ENCODE measurements at regions not wholly inside any gene's neighbourhood (a gene's known extent, or its start where the extent isn't known, plus 50 kb on each side); places are given as distances from the start of the nearest gene placed in this dataset.

DNA sequence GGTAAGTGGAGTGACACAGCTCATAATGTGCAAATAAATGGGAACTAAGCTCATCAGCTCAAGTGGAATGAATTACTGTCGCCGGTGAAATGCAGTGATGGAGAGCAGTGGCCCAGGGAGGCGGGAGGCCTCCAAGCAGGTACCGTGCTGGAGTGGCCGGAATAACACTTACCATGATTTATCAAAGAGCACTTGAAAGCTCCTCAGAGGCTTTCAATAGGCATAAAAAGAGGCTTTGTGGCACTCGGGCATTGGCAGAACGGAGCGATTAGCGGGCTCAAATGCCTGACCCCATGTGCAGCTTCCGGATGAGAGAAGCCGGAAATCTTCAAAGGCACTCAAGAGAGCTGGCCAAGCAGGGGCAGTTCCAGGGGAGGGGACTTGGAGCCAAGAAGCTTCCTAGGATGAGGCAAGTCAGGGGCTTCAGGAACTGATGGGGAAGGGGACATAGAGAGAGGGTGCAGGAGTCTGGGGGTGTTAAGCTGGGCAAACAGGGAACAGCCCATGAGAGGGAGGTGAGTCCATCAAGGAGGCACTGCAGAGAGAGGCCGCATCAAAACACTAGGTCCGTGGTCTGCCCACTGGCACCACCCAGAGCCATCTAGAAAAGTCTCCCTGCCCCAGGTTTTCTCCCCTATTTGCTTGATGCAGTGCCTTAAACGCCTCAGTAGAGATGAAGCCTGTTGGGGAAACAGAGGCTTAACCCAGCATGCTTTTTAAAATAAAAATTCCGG is 144.0 kb upstream of the IRX6 start:
- no peak for DNase-seq

DNA sequence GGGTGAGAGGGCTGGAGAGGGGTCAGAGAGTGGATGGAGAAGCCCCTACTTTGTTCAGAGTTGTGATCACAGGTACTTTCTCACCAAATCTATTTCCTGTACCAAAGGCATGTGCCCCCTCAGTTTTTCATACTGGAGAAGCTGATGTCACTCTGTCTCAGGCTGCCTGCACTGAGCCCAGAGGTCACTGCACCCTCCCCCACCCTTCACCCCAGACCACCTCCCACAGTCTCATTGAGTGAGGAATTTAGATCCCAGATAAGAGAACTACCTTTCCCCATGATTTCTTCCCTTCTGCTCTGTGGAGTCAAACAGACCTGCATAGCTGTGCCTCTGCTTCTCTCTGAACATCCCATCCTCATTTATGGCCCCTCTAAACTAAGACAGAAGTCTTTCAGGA is 140.0 kb upstream of the IRX6 start:
- no peak for DNase-seq

DNA sequence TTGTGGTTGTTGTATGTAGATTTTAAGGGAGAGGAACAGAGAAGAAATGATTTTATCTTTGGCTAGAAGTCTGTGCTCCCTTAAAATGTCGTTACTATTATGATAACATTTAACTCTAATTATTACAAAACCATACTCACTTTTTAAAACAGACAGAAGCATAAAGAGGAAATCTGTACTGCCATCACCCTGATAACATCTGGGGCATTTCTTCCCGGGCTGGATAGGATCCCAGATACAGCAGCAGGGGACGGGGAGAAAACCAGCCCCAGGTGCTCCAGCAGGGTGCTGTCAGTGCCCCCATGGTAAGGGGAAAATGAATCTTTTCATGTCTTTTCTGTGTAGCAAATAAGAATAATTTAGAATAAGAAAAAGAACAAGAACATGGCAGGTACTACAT is 139.4 kb upstream of the IRX6 start:
- DNase-seq = no peak

DNA sequence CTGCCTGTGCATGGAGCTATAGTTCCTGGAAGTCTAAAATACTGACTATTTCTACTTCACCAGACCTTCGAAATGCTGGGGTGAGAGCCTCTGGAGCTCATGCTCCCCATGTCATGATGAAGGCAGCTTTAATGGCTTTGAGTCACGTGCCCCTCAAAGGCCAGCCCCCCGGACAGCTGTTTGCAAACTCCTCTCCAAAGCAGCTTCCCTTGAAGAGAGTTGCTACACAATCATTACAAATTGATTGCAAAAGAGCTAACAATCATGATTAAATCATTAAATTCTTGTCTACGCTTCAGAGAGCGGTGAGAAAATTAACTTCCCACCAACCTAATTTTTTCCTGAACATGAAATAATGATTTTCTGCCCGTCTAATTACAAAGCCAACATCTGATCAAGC is 134.8 kb upstream of the IRX6 start:
- no peak for DNase-seq

DNA sequence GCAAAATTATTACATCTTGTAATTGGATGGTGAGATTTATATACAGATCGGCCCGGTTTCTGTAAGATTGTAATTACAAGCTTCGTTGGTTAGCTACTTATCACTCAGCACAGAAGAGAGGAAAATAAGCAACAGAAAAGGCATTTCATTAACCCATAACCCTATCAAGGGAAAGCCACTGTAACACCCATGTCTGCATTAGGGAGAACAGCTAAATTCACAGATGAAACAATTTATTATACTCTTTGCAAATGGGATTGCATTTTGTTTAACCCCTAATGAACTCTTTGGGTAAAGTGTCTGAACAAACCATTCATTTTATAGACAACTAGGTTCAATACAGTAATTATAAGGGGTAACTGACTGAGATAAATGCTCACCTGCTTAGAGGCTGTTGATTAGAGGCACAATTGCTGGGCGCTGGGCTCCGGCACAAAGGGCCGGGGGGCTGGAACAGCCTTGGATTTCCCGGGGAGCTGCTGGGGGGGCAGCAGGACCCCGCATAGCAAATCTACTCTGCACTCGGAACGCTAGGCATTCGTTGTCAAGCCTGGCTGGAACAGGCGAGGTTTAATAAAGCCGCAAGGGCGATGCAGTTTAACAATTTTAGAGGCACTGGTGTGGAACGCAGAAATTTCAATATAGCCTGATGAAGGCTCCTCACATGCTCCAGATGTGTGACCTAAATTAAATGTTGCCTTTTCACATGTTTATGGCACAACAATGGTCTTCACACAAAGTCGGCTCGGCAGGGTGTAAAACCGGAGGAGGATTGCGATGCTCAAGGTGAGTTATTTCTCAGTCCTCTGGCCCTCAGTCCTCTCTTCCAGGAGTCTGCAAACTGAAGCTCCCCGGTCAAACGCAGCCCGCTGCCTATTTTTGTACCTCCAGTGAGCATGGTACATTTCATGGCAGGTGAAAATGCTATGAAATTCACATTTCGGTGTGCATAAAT is 134.0 kb upstream of the IRX6 start:
- DNase-seq = no peak

DNA sequence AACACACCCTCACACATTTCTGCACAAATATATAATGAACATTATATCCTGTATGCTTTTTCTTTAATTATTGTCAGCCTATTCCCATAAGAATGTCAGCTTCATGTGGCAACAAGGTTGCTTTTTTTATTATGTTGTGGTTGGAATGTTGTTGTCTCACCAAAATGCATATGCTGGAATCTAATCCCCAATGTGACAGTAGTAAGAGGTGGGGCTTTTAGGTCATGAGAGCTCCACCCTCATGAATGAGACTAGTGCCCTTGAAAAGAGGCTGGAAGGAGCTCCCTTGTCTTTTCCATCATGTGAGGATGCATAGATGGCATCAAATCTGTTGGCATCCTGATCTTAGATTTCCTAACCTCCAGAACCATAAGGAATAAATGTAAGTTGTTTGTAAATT is 131.3 kb upstream of the IRX6 start:
- no peak for DNase-seq

DNA sequence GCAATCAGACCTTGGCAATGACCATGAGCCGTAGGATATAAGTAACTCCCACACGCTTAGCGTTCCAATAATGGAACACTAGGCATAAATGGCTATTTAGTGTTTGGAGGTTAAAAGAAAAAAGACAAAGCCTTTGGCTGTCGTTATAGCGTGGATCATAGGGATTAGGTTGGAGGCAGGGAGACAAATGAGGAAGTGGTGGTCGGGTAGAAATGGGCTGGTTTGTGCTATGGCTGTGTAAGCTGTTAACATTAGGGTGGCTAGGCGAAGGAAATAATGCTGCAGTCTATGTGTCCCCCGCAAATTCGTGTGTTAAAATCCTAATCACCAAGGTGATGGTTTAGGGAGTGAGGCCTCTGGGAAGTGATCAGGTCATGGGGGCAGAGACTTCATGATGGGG is 120.4 kb upstream of the IRX6 start:
- no peak for DNase-seq

DNA sequence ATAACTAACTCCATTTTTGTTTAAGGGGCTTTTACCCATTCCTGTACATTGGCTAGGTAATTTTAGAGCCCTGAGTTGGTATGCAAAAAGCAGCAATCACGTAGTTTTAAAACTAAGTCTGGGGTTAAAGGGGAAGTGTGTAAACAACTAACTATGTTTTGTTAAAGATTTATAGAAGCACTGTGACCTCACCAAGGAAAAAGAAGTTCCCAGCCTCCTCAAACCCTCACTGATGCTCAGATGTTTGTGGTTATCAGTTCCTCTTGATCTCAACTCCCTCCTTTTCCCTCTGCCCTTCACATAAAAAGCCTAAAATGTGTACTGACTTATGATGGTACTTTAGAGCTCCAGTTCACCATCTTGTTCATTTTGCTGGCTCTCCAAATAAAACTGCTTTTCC is 119.9 kb upstream of the IRX6 start:
- no peak for DNase-seq

DNA sequence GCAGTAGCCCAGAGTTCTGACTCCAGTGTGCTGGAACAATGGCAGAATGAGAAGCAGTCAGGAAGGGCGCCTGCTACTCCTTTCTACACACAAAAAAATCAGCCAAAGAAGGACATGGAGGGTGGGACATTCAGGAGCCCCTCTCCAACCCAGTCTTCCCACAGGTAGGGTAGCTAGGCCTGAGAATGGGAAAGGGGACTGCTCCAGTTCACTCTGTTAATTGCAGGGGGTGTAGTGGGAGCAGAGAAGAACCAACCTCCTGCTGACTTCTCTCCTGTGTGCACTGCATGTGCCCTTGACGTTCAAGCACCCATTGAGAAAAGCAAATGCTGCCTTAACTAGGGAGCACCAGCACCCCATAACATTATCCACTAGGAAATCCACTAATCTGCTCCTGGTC is 119.1 kb upstream of the IRX6 start:
- no peak for DNase-seq

DNA sequence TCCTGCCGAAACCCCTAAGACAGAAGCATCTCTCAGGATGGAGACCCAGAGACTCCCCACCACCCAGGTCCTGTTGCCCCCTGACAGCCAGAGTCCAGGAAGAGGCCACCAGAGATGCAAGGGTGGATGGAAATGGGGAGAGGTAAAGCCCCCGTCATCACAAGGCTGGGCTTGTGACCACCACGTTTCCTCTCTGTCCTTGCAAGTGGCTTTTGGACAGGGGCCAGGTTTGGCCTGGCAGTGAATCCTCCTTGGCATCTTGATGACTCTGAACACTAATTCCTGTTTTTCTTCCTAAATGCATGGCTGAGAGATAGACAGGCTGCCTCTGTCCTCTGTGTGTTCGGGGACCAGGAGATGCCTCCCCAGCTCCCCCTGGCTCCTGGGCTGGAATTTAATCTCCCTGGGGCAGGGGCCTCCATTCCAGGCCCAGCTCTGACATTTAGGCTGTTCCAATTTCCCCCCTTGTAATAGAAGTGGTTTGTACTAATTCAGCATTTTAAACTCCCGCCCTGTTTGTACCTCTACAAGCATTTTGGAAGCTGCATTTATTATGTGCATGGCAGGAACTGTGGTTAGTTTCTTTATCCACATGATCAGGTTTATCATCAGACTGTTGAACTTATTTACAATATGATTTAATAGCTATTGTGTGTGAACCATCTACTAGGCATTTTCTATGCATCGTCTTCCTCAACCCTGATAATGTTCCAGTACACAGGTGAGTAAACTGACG is 116.1 kb upstream of the IRX6 start:
- no peak for DNase-seq

DNA sequence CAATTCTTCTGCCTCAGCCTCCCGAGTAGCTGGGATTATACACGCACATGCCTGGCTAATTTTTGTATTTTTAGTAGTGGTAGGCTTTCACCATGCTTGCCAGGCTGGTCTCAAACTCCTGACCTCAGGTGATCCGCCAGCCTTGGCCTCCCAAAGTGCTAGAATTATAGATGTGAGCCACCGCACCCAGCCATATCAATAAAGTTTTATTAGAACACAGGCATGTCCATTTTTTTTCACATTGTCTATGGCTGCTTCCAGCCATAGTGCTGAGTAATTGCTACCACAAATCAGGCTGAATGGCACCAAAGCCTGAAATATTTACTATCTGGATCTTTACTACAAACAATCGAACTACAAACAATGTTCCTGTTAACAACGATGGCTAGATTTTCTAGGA is 114.4 kb upstream of the IRX6 start:
- DNase-seq = no peak

DNA sequence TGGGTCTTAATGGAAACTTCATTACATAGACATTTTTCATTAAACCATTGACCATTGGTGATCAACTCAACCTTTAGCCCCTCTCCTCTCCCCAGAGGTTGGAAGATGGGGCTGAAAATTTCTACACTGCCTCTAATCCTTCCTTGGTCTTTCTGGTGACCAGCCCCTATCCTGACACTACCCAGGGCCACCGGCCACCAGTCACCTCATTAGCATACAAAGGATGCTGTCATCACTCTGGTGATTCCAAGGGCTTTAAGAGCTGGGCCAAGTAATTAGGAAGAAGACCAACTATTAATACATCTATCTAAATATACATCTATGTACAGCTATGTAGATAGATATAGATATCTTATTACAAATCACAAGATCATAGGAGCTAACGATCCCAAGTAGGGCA is 111.2 kb upstream of the IRX6 start:
- DNase-seq = no peak

DNA sequence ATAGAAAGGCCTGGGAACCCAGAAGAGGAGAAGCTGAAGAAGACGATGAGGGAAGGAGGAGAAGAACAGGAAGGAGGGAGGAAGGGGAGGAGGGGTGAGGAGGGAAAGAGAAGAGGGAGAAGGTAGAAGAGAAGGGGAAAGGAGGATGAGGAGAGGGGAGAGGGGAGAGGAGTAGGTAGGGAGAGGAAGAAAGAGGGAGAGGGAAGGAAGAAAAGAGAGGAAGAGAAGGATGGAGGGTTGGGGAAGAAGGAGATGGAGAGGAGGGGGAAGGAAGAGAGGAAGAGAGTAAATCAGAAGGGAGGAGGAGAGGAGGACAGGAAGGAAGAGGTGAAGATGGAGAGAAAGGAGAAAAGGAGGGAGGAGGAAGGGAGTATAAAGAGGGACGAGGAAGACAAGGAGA is 109.6 kb upstream of the IRX6 start:
- DNase-seq = no peak

DNA sequence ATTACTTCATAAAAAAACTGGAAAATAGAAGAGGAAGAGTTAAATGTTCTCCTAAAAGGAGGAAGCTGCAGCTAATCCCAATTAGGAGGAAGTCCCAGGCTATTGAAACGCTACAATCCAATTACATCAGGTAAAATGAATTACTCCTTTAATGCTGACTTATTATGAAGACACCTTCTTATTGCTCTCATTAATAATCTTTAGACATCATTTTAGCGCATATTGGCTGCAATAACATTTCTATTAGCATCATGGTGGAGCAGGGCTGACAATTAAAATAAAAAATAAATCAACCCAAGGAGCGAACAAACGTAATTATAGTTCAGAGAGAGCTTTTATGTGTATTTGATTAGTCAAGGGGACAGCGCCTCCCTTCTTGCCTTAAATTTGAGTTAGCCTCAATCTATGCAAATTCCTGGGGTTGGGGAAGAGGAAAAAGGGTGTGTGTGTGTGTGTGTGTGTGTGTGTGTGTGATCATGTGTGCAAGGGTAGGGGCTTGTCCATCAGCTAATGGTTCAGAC is 109.0 kb upstream of the IRX6 start:
- DNase-seq = no peak

DNA sequence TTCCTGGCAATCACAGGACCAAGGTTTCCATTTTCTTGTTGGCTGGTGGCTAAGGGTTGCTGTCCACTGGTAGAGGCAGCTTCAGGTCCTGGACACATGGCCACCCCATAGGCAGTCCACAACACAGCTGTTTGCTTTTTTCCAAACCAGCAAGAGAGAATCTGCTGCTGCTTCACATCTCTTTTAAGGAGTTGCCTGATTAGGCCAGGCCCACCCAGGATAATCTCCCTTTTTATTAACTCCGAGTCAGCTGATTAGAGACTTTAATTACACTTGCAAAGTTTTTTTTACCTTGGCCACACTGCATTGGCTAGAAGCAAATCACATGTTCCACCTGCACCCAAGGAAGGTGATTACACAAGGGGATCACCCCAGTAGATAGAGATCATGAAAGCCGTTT is 106.6 kb upstream of the IRX6 start:
- no peak for DNase-seq

DNA sequence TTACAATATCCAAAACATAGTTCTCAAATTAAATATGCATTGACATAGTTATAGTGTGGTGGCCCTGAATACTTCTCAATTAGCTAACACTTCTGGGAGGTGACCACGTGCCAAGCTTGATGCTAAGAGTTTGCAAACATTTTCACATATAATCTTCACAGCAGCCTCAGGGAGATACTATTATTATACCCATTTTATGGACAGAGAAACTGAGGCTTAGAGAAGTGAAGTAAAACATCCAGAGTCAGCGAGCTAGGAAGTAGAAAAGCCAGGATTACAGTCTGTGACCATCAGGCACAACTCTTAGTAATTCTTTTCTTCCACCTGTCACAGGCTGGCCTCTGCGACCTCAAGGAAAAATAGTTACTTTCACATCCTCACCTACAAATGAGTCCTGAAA is 102.2 kb upstream of the IRX6 start:
- no peak for DNase-seq

DNA sequence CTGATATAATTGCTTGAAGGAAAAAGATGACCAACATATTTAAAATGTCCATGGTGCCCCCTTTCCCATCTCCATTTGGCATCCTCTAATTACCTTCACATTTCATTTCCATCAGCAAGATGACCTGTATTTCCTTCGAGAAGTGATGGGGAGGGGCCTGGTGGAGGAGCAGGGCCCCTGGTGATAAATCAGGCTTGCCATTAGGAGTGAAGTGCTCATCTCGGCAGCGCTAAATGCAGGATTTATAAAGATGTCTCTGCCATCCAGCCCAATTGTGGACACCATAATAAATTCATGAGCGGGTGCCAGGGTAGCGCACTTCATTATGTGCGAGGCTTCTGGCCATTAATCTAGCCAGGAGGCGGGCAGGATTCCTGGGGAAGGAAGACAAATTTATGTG is 101.5 kb upstream of the IRX6 start:
- DNase-seq = no peak

DNA sequence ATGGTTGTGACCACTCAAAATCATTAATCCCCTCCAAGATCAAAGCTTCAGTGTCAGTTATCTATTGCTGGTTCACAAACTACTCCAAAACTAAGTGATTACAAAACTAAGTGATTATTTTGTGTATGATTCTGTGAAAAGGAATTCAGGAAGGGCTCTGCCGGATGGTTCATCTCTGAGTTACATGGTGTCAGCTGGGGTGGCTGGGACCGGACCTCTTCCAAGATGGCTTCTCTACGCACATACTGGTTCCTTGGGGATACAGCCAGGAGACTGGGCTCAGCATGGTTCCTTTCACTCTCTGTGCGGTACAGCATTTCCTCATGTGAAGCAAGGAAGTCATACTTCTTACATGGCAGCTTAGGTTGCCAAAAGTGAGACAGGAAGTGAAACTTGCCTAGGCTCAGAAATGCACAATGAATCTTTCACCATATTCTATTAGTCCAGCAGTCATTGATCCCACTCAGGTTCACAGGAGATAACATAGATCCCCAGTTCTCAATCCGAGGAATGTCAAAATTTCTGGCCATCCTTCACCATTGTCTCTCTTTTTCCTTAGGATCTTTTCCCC is 97.9 kb upstream of the IRX6 start:
- no peak for DNase-seq

DNA sequence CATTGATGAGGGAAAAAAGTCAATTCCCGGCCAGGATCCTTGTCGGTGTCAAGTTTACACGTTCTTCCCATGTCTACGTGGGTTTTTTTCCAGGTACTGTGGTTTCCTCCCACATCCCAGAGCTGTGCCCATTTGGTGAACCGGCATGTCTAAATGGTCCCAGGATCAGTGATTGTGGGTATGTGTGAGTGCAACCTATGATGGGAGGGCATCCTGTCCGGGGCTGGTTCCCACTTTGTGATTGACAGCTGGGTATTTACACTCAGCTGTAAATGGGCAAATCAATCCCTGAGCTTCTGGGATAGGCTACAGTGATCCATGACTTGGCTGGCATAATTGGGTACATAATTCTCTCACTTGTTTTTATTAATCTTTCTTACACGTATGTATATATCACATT is 91.2 kb upstream of the IRX6 start:
- DNase-seq = no peak

DNA sequence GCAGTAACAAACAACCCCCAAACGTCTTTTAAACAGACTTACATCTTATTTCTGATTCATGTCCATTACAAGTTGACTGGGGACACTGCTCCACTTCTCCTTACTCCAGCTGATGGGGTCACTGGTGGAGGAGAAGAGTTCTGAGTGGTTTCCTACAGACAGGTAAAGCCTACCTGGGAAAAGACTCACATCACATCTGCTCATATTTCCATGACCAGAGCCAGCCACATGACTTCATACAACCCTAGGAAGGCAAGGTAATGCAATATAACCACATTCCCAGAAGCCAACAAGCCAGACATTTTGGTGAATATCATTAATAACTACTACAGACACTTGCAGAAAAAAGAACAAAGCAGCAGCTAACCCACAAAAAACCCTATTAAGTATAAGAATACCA is 90.5 kb upstream of the IRX6 start:
- no peak for DNase-seq

DNA sequence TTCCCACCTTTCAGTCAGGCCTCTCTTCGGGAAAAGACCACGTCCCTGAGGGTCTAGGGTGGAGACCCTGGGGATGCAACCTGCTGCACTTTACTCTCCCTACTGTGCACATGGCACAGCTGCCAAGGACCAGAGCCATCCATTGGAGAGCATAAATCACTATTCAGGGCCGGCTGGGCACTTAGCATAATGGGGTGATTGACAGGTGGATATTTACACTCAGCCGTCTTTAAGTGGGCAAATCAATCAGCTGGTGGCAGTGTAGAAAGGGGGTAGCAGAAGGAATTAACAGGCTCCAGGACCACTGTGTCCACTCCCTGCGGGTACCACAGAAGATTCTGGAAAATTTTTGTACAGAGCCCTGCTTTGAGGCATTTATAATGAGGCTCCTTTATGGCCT is 87.3 kb upstream of the IRX6 start:
- DNase-seq = no peak

DNA sequence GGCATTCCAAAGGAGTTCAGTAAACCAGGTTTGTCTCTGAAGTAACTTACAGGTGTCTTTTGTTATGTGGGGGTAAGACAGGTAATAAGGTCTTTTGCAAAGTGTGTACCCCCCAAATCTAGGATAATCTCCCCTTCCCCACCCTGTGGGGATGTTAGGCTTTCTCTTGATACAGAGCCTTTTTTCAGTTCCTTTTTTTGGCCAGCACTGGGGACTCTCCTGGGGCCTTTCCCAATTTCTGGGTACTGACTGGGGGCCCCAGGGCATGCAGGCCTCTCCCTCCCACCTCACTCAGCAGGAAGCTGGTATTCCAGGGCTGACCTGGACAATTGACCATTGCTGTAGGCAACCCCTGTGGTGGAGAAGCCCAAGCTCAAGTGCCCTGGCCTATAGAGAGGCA is 84.3 kb upstream of the IRX6 start:
- DNase-seq = no peak

DNA sequence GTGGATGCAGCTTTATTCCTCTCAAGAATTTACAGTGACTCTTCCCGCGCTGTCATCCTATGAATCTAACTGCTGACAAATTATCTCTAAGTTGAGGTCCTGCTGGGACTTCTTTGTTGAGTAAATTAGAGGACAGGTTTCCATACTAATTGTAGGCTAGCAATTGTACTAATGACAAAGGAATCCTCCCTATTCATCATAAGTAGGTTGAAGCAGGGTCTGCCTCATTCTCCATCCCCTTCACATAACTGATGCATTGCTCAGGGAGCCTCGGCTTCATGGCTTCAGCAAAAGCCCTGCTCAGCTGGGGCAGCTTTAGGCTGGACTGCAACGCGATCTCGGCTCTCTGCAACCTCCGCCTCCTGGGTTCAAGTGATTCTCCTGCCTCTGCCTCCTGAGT is 83.1 kb upstream of the IRX6 start:
- DNase-seq = no peak

Measured in CD4-positive, alpha-beta T cell treated with Interleukin-21 for 1 hour (primary cell).